Progenitor cell of endocrine pancreas (in vitro differentiated cells): ENCODE measurements at regions not wholly inside any gene's neighbourhood (a gene's known extent, or its start where the extent isn't known, plus 50 kb on each side); places are given as distances from the start of the nearest gene placed in this dataset.
"Not testable (repeated sequence)": the region's sequence is repeated elsewhere in the genome, so short reads cannot be mapped to it uniquely, and the experiment has no call there.

Source experiments
- DNase-seq: peaks from one replicate; pipeline ENCODE4 v3.0.0; 2021; ENCODE audit warnings: low spot score; ENCODE audit not compliant: unreplicated experiment
- H3K27ac Mint-ChIP-seq: 2 replicates; pipeline ENCODE4 v1.8.0; 2021; ENCODE audit warnings: mild to moderate bottlenecking, moderate library complexity, mixed read lengths
- H3K27me3 Mint-ChIP-seq: 2 replicates; pipeline ENCODE4 v1.8.0; 2021; ENCODE audit warnings: mixed read lengths
- H3K36me3 Mint-ChIP-seq: 2 replicates; pipeline ENCODE4 v1.8.0; 2022; ENCODE audit warnings: mixed read lengths; ENCODE audit not compliant: insufficient read depth
- H3K4me1 Mint-ChIP-seq: 2 replicates; pipeline ENCODE4 v1.8.0; 2021; ENCODE audit warnings: low read depth, mixed read lengths
- H3K4me3 Mint-ChIP-seq: 2 replicates; pipeline ENCODE4 v1.8.0; 2021; ENCODE audit warnings: low read depth, mild to moderate bottlenecking, moderate library complexity, mixed read lengths
- H3K9me3 Mint-ChIP-seq: 2 replicates; pipeline ENCODE4 v1.8.0; 2021; ENCODE audit warnings: low read depth, mixed read lengths
- CTCF ChIP-seq: fragments of 200-600 bp; sonication (generic); IDR thresholded peaks from one replicate; pipeline ENCODE4 v1.5.0; 2021; ENCODE audit warnings: antibody characterized with exemption, mild to moderate bottlenecking; ENCODE audit not compliant: unreplicated experiment

DNA sequence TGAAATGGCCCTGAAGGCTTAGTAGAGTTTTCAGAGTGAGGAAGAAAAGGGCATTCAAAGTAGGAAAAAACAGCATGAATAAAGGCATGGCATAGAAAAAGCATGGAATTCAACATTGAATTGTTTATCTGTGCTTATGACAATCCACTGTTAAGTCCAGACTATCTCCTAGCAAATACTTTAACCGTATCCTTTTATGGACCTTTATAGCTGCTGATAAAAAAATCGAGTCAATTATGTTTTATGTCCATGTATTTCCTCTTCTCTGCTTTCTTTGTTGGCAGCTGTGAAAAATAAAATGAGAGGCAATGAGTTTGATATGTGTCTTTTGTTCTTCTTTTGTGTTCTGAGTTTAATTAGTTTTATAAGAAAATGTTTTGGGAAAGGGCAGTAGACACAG is 70.4 kb downstream of the TDRD15 start:
- H3K4me1 Mint-ChIP-seq = peaks cover 32% of the 10 kb centered on the region
- H3K4me3 Mint-ChIP-seq = no peak overlapping the region
- no peaks in the 10 kb centered on the region for H3K36me3 Mint-ChIP-seq
- peaks cover 10% of the 10 kb centered on the region for H3K9me3 Mint-ChIP-seq
- no peak overlapping the region for H3K27ac Mint-ChIP-seq
- no peaks in the 10 kb centered on the region for H3K27me3 Mint-ChIP-seq
- no peak for DNase-seq
- no peak for TF ChIP-seq CTCF

- peaks cover 10% of the 10 kb centered on the region for H3K9me3 Mint-ChIP-seq
- H3K27ac Mint-ChIP-seq = no peak overlapping the region
Observed at GRCh38 chr2:21194858-21195271, 71.1 kb downstream of the TDRD15 start.

DNA sequence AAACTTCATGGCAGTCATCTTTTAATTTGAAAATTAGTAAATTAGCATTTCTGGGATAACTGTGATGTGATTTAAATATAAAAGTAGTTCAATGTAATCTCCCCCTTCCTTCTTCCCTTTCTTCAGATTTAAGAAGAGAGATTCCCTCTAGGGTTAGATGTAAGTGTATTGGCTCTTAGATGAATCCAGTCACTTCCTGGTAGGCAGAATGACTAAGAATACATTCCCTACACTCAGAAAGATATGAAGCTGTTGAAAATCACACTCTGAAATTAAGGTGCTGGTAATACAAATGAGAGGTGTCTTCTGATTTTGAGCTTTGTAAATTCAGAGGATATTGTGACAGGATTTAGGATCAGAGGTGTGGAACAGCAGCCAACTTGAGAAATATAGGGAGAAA is 71.6 kb downstream of the TDRD15 start:
- no peak for TF ChIP-seq CTCF
- no peak for DNase-seq

More at GRCh38 chr2:21194858-21195271, 71.1 kb downstream of the TDRD15 start:
- Mint-ChIP-seq H3K4me1 (peaks cover 32% of the 10 kb centered on the region), H3K36me3 (no peaks in the 10 kb centered on the region), H3K4me3 (no peak overlapping the region), H3K27me3 (no peaks in the 10 kb centered on the region)
- TF ChIP-seq CTCF = no peak
- DNase-seq = no peak

DNA sequence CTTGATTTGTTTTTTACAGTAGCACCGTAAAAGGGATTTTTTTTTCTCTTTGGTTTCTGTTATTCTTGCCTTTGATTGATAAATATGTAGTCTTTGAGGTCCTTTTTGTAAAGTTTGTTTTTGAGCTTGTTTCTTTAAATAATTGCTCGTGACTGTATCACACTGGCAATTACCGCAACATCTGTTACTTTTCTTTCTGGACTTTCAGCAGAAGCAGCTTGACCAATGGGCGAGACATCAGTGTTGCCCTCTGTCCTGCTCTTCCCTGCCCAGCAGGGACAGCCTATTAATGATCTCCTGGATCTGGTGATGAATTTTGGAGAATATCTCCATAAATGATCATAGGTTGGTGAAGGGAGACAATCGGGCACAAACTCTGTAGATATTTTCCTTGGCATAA is 74.9 kb downstream of the TDRD15 start:
- H3K9me3 Mint-ChIP-seq = no peaks in the 10 kb centered on the region
- H3K27ac Mint-ChIP-seq = peak overlapping the region; percentile 40
- no peak for TF ChIP-seq CTCF

More for the DNA sequence above, 71.6 kb downstream of the TDRD15 start:
- no peaks in the 10 kb centered on the region for H3K27me3 Mint-ChIP-seq
- H3K27ac Mint-ChIP-seq = no peak overlapping the region
- no peak overlapping the region for H3K4me3 Mint-ChIP-seq
- H3K9me3 Mint-ChIP-seq = peaks cover 8% of the 10 kb centered on the region
- H3K4me1 Mint-ChIP-seq = peaks cover 33% of the 10 kb centered on the region
- no peaks in the 10 kb centered on the region for H3K36me3 Mint-ChIP-seq

GRCh38 chr2:21203976-21204375 is 80.2 kb downstream of the TDRD15 start:
- no peak for DNase-seq
- H3K4me1 Mint-ChIP-seq = peaks cover 6% of the 10 kb centered on the region
- H3K4me3 Mint-ChIP-seq = no peak overlapping the region
- H3K27ac Mint-ChIP-seq = no peak overlapping the region
- H3K9me3 Mint-ChIP-seq = no peaks in the 10 kb centered on the region
- no peak for TF ChIP-seq CTCF
- H3K27me3 Mint-ChIP-seq = no peaks in the 10 kb centered on the region
- no peaks in the 10 kb centered on the region for H3K36me3 Mint-ChIP-seq

More for the DNA sequence above, 74.9 kb downstream of the TDRD15 start:
- Mint-ChIP-seq H3K36me3 (no peaks in the 10 kb centered on the region), H3K4me1 (peaks cover 33% of the 10 kb centered on the region), H3K4me3 (no peak overlapping the region), H3K27me3 (no peaks in the 10 kb centered on the region)
- no peak for DNase-seq

DNA sequence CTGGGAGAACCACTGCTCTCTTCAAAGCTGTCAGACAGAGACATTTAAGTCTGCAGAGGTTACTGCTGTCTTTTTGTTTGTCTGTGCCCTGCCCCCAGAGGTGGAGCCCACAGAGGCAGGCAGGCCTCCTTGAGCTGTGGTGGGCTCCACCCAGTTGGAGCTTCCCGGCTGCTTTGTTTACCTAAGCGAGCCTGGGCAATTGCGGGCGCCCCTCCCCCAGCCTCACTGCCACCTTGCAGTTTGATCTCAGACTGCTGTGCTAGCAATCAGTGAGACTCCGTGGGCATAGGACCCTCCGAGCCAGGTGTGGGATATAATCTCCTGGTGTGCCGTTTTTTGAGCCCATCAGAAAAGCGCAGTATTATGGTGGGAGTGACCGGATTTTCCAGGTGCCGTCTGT is 90.3 kb downstream of the TDRD15 start:
- not testable (repeated sequence) for H3K4me3 Mint-ChIP-seq, H3K27ac Mint-ChIP-seq, H3K27me3 Mint-ChIP-seq, H3K36me3 Mint-ChIP-seq, DNase-seq
- H3K4me1 Mint-ChIP-seq = peaks cover 13% of the 10 kb centered on the region
- peaks cover 10% of the 10 kb centered on the region for H3K9me3 Mint-ChIP-seq
